GM21423 (cell line): ENCODE measurements at regions not wholly inside any gene's neighbourhood (a gene's known extent, or its start where the extent isn't known, plus 50 kb on each side); places are given as distances from the start of the nearest gene placed in this dataset.
"Not testable (repeated sequence)": the region's sequence is repeated elsewhere in the genome, so short reads cannot be mapped to it uniquely, and the experiment has no call there.

Experiments used
- ATAC-seq: cut with Tn5 transposase; IDR thresholded peaks from one replicate; pipeline ENCODE4 v1.9.1; 2021; ENCODE audit warnings: mild to moderate bottlenecking, moderate library complexity; ENCODE audit not compliant: unreplicated experiment

GRCh38 chr21:20215959-20216358 is 782.2 kb upstream of the NCAM2 start:
- no peak for ATAC-seq

GRCh38 chr21:20220586-20220985 is 777.6 kb upstream of the NCAM2 start:
- no peak for ATAC-seq

- not testable (repeated sequence) for ATAC-seq
Measured at GRCh38 chr21:20221981-20222380, 776.2 kb upstream of the NCAM2 start.

- ATAC-seq, result not testable (repeated sequence)
Measured at GRCh38 chr21:20236649-20237048, 761.6 kb upstream of the NCAM2 start.

GRCh38 chr21:20249401-20249800 is 748.8 kb upstream of the NCAM2 start:
- ATAC-seq, result no peak

- no peak for ATAC-seq
Measured at GRCh38 chr21:20250337-20250736, 747.9 kb upstream of the NCAM2 start.

GRCh38 chr21:20253261-20253660 is 744.9 kb upstream of the NCAM2 start:
- ATAC-seq, result no peak

- no peak for ATAC-seq
Measured at GRCh38 chr21:20254964-20255363, 743.2 kb upstream of the NCAM2 start.

- no peak for ATAC-seq
Measured at GRCh38 chr21:20257052-20257740, 741.0 kb upstream of the NCAM2 start.

GRCh38 chr21:20258542-20258941 is 739.7 kb upstream of the NCAM2 start:
- ATAC-seq, result no peak

- no peak for ATAC-seq
Measured at GRCh38 chr21:20259031-20259867, 739.0 kb upstream of the NCAM2 start.

- no peak for ATAC-seq
Measured at GRCh38 chr21:20260124-20260523, 738.1 kb upstream of the NCAM2 start.

- no peak for ATAC-seq
Measured at GRCh38 chr21:20261364-20261763, 736.8 kb upstream of the NCAM2 start.

- ATAC-seq, result no peak
Measured at GRCh38 chr21:20265707-20266440, 732.3 kb upstream of the NCAM2 start.

GRCh38 chr21:20266441-20266710 is 731.8 kb upstream of the NCAM2 start:
- no peak for ATAC-seq

GRCh38 chr21:20270365-20271055 is 727.7 kb upstream of the NCAM2 start:
- ATAC-seq, result no peak

- no peak for ATAC-seq
Measured at GRCh38 chr21:20272791-20273362, 725.3 kb upstream of the NCAM2 start.

- no peak for ATAC-seq
Measured at GRCh38 chr21:20276377-20276776, 721.8 kb upstream of the NCAM2 start.

GRCh38 chr21:20276954-20277353 is 721.3 kb upstream of the NCAM2 start:
- ATAC-seq, result no peak

GRCh38 chr21:20283836-20284235 is 714.4 kb upstream of the NCAM2 start:
- no peak for ATAC-seq

GRCh38 chr21:20292280-20292679 is 705.9 kb upstream of the NCAM2 start:
- ATAC-seq, result no peak
